OCI-LY1 (cell line): ENCODE measurements at regions not wholly inside any gene's neighbourhood (a gene's known extent, or its start where the extent isn't known, plus 50 kb on each side); places are given as distances from the start of the nearest gene placed in this dataset.

Source experiments
- H2AFZ ChIP-seq: fragments of 200-600 bp; sonication (generic), shearing (Covaris generic); 2 replicates; pipeline ENCODE4 v1.6.0; 2014; ENCODE audit warnings: antibody characterized with exemption, mild to moderate bottlenecking, low read length
- H3F3A ChIP-seq: fragments of 200-600 bp; sonication (generic), shearing (Covaris generic); 2 replicates; pipeline ENCODE4 v1.6.0; 2014; ENCODE audit warnings: mild to moderate bottlenecking, antibody characterized with exemption, low read length, moderate library complexity; ENCODE audit not compliant: insufficient read depth
- H3K27ac ChIP-seq: fragments of 200-600 bp; sonication (generic); 2 replicates; pipeline ENCODE4 v1.5.1; 2014; ENCODE audit warnings: low read length, mixed run types, mild to moderate bottlenecking, low read depth; ENCODE audit not compliant: poor library complexity, severe bottlenecking
- H3K27me3 ChIP-seq: fragments of 200-600 bp; sonication (generic); 2 replicates; pipeline ENCODE4 v1.6.0; 2014; ENCODE audit warnings: antibody characterized with exemption, mild to moderate bottlenecking, low read length, moderate library complexity; ENCODE audit not compliant: insufficient read depth
- H3K36me3 ChIP-seq: fragments of 200-600 bp; sonication (generic); 2 replicates; pipeline ENCODE4 v1.6.1; 2014; ENCODE audit warnings: mild to moderate bottlenecking, antibody characterized with exemption, low read length, moderate library complexity, mixed read lengths; ENCODE audit not compliant: insufficient read depth
- H3K4me1 ChIP-seq: fragments of 200-600 bp; sonication (generic); 2 replicates; pipeline ENCODE4 v1.5.1; 2014; ENCODE audit warnings: mild to moderate bottlenecking, low read length, moderate library complexity; ENCODE audit not compliant: insufficient read depth, severe bottlenecking
- H3K4me2 ChIP-seq: fragments of 200-600 bp; sonication (generic), shearing (Covaris generic); 2 replicates; pipeline ENCODE4 v1.6.1; 2014; ENCODE audit warnings: low read length
- H3K4me3 ChIP-seq: fragments of 200-600 bp; sonication (generic); 2 replicates; pipeline ENCODE4 v1.5.1; 2014; ENCODE audit warnings: low read length, low read depth, mild to moderate bottlenecking, mixed read lengths; ENCODE audit not compliant: poor library complexity, severe bottlenecking
- H3K79me2 ChIP-seq: fragments of 200-600 bp; shearing (Covaris generic); 2 replicates; pipeline ENCODE4 v1.6.1; 2016; ENCODE audit warnings: mixed run types, low read length, mixed read lengths; ENCODE audit not compliant: insufficient read depth
- H3K9ac ChIP-seq: fragments of 200-600 bp; sonication (generic), shearing (Covaris generic); 2 replicates; pipeline ENCODE4 v1.6.1; 2014; ENCODE audit warnings: mild to moderate bottlenecking, low read length, mixed read lengths
- H3K9me2 ChIP-seq: fragments of 200-600 bp; sonication (generic), shearing (Covaris generic); 2 replicates; pipeline ENCODE4 v1.6.1; 2014; ENCODE audit warnings: low read depth, mild to moderate bottlenecking, low read length, mixed read lengths
- H3K9me3 ChIP-seq: fragments of 200-600 bp; shearing (Covaris generic); 2 replicates; pipeline ENCODE4 v1.6.1; 2014; ENCODE audit warnings: low read length, mixed read lengths
- H4K20me1 ChIP-seq: fragments of 200-600 bp; sonication (generic), shearing (Covaris generic); 2 replicates; pipeline ENCODE4 v1.6.0; 2016; ENCODE audit warnings: mild to moderate bottlenecking, low read length; ENCODE audit not compliant: insufficient read depth
- EZH2 ChIP-seq: fragments of 200-600 bp; sonication (generic), shearing (Covaris generic); IDR thresholded peaks from 2 replicates; pipeline ENCODE4 v1.8.0; 2017; ENCODE audit warnings: borderline replicate concordance, mixed run types, mild to moderate bottlenecking, antibody characterized with exemption, low read length, moderate library complexity, mixed read lengths
- TF ChIP-seq, protein P1 (sequence below): fragments of 200-600 bp; sonication (generic), shearing (Covaris generic); IDR thresholded peaks from 2 replicates; pipeline ENCODE4 v1.5.1; 2017; ENCODE audit warnings: mild to moderate bottlenecking, antibody characterized with exemption, low read length, moderate library complexity, mixed read lengths

DNA sequence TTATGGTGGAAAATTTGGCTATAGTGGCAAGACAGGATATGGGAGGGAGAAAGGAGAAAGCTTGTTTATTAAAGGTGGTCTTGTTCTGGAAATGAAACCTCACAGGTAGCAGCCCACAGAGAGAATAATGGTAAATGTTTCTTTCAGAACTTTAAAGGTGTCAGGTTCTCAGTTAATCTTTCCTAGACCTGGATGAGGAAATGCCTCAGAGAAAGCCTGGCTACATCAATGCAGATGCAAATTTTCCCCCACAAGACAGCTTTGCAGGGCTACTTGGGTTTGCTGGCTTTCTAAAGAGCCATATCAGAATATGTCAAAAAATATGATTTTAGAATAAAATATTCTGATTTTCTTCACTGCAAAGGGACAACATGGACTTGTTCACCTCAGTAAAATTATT is 715.0 kb downstream of the FAM133A start:
- Histone ChIP-seq H3K9ac (no peak overlapping the region), H3F3A (no peaks in the 10 kb centered on the region), H3K36me3 (no peaks in the 10 kb centered on the region), H3K79me2 (no peaks in the 10 kb centered on the region), H3K9me3 (no peaks in the 10 kb centered on the region), H3K4me3 (no peak overlapping the region), H3K4me2 (no peak overlapping the region), H3K4me1 (no peaks in the 10 kb centered on the region), H3K27ac (no peak overlapping the region), H2AFZ (no peak overlapping the region), H4K20me1 (no peaks in the 10 kb centered on the region), H3K9me2 (no peaks in the 10 kb centered on the region), H3K27me3 (no peaks in the 10 kb centered on the region)
- TF ChIP-seq, protein P1, sequence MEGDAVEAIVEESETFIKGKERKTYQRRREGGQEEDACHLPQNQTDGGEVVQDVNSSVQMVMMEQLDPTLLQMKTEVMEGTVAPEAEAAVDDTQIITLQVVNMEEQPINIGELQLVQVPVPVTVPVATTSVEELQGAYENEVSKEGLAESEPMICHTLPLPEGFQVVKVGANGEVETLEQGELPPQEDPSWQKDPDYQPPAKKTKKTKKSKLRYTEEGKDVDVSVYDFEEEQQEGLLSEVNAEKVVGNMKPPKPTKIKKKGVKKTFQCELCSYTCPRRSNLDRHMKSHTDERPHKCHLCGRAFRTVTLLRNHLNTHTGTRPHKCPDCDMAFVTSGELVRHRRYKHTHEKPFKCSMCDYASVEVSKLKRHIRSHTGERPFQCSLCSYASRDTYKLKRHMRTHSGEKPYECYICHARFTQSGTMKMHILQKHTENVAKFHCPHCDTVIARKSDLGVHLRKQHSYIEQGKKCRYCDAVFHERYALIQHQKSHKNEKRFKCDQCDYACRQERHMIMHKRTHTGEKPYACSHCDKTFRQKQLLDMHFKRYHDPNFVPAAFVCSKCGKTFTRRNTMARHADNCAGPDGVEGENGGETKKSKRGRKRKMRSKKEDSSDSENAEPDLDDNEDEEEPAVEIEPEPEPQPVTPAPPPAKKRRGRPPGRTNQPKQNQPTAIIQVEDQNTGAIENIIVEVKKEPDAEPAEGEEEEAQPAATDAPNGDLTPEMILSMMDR = no peak
- no peak for TF ChIP-seq EZH2

DNA sequence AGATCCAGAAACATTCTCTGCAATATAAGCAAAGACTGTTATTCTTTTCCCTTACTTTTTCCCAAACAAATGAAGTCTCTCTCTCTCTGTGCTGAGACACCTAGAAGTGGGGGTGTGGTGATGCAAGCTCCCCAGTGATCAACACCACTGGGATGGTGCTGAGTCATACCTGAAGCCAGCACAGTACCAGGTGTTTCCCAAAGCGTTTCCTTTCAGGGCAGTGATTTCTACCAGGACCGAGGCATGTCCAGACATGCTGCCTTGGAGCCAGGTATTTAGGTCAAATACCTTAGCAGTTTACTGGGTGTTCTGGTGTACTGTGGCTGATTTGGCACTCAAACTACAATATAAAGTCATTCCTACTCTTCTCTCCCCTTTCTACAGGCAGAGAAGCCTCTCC is 726.5 kb downstream of the FAM133A start:
- TF ChIP-seq, protein P1 = no peak
- TF ChIP-seq EZH2 = no peak
- Histone ChIP-seq H3K4me2 (no peak overlapping the region), H3K27me3 (no peaks in the 10 kb centered on the region), H2AFZ (no peak overlapping the region), H3K9me2 (no peaks in the 10 kb centered on the region), H4K20me1 (no peaks in the 10 kb centered on the region), H3K79me2 (no peaks in the 10 kb centered on the region), H3K4me3 (no peak overlapping the region), H3F3A (no peaks in the 10 kb centered on the region), H3K9ac (no peak overlapping the region), H3K4me1 (no peaks in the 10 kb centered on the region), H3K36me3 (no peaks in the 10 kb centered on the region), H3K9me3 (no peaks in the 10 kb centered on the region), H3K27ac (no peak overlapping the region)

DNA sequence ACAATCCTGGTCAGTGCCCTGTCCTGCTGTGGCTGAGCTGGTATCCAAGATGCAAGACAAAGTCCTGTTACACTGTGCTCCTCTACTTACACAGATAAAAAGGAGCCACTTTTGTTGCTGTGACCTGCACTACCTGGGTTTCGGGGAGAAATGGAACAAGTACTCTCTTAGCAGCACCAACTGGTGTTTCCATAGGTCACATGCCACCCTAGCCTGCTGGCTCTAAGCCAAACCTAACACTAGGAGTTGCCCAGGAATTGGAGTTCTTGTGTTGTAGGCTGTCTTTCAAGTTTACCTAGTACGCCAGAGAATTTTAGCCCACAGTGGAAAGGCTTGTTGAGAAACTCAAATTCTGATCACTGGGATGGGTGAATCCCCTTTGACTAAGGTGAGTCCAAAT is 727.4 kb downstream of the FAM133A start:
- Histone ChIP-seq H3K4me2 (no peak overlapping the region), H3K4me1 (no peaks in the 10 kb centered on the region), H3K9me3 (no peaks in the 10 kb centered on the region), H3K36me3 (no peaks in the 10 kb centered on the region), H4K20me1 (no peaks in the 10 kb centered on the region), H3F3A (no peaks in the 10 kb centered on the region), H2AFZ (no peak overlapping the region), H3K9me2 (no peaks in the 10 kb centered on the region), H3K27me3 (no peaks in the 10 kb centered on the region), H3K9ac (no peak overlapping the region), H3K4me3 (no peak overlapping the region), H3K27ac (no peak overlapping the region), H3K79me2 (no peaks in the 10 kb centered on the region)
- no peak for TF ChIP-seq EZH2
- TF ChIP-seq, protein P1 = no peak
